GM19438 (cell line): ENCODE measurements at regions not wholly inside any gene's neighbourhood (a gene's known extent, or its start where the extent isn't known, plus 50 kb on each side); places are given as distances from the start of the nearest gene placed in this dataset.
"Not testable (repeated sequence)": the region's sequence is repeated elsewhere in the genome, so short reads cannot be mapped to it uniquely, and the experiment has no call there.

Experiments
- ATAC-seq: cut with Tn5 transposase; IDR thresholded peaks from one replicate; pipeline ENCODE4 v1.9.1; 2021; ENCODE audit warnings: low read depth; ENCODE audit not compliant: unreplicated experiment

DNA sequence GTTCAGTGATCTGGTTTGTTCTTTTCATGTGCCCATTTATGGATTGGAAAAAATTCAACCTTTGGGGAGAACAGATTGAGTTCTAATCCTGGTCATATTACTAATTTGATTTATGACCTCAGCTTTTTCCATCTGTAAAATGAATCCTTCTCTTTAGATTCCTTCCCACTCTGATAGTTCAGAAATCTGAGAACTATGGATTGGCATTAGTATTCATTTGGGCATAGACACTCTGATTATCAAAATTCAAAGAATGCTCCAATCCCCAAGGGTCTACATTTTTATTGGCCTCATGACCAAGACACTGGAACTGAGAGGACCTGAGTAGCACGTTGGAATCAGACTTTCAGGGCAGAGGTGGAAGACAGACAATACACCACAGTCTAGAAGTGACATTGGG lies 405.9 kb upstream of the PAPPA start:
- ATAC-seq: no peak

DNA sequence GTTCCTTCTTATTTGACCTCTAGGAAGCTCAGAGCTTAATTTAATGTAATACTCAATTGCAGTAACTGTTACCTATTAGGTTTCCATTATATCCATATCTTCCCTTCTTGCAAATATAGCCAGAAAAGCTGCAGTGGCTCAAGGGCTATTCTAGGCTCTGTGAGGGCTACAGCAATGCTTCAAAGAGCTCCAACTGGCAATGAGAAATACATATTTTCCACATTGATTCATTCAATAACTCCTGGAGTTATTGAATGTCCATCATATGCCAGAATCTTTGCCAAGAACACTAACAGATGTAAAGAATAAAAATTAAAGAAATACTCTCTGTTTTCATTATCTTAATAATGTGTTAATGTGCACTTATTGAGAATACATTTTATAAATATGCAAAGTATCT lies 396.9 kb upstream of the PAPPA start:
- no peak for ATAC-seq

DNA sequence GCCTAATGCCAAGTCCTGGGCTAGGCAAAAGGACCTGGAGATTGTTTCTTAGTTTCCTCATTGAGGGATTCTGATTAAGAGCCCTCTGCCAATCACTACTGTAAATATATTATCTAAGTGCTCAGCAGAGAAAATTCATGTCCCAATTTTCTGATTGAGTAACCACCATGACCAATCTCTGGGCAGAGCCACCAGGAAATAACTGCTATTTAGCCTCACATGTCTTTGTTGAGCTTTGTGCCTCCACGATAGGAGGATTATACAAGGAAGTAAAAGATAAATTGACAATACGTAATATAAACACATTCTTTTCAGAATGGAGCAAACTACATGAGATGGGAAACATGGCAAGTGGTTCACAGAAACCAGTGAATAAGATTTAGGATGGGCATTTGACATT lies 396.1 kb upstream of the PAPPA start:
- ATAC-seq: no peak

DNA sequence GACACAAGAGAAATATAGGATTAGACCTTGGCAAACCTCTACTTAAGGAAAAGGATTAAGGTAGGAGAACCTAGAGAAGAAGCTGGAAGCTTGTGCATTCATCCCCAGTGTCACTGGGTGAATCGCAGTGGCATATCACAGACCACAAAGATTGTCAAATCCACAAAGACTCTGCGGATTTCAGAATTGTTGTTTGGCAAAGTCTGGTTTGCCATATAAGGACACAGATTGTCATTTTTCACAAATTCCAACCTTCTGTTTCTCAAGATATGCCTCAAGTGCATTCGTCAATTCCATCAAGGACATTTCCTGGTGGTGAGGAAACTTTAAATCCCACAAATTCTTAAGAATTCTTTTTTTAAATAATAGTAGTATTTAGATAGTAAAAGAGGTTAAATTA lies 395.1 kb upstream of the PAPPA start:
- no peak for ATAC-seq

DNA sequence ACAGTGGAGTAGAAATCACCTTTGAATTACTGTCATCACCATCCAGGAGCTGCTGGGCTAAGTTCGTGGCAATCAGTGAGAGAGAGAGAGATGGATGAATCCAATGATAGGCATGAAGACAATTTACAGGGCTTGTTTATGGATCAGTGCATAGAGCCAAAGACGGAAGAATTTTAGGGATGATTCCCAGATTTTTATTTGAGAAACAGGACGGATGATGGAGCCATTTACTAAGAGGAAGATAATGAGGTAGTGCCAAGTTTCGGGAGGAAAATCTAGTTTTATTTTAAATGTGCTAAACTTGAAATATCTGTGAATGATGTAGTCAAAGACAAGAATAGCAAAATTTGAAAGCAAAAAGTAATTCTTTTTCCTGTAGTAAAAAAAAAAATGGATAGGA lies 394.2 kb upstream of the PAPPA start:
- ATAC-seq: no peak

DNA sequence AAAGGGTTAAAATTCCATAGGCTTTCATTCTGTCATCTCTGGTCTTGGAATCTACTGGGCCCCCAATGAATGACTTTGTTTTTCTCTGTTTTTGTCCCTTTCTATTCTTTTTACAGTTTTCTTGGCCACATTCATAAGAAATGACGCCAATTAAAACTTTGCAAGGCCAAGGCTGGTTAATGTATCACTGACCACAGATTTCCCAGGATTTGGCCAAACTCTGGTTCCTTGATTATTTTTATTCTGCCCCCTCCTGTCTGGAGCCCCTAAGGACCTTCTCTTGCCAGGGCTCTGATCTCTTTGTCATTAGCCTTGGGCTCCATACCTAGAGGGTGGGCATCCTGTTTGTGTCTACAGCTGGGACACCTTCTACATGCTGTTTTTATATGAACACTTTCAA lies 388.9 kb upstream of the PAPPA start:
- no peak for ATAC-seq

DNA sequence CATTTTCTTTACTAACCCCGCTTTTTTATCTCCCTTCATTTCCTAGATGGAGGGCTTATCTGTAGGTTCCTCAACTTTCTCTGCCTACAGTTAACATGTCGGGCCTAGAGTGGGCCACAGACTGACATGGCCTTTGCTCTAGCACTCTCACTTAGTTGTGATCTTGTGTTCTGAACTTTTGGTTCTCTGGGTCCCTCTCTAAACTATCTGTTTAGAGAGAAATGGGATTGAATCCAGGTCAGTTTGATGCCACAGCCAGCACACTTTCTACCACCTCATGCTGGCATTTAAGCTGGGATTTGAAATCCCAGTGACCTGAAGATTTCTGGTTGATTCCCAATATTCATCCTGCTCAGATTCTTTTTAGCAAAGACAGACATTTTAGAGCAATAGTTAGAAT lies 388.5 kb upstream of the PAPPA start:
- ATAC-seq: no peak

DNA sequence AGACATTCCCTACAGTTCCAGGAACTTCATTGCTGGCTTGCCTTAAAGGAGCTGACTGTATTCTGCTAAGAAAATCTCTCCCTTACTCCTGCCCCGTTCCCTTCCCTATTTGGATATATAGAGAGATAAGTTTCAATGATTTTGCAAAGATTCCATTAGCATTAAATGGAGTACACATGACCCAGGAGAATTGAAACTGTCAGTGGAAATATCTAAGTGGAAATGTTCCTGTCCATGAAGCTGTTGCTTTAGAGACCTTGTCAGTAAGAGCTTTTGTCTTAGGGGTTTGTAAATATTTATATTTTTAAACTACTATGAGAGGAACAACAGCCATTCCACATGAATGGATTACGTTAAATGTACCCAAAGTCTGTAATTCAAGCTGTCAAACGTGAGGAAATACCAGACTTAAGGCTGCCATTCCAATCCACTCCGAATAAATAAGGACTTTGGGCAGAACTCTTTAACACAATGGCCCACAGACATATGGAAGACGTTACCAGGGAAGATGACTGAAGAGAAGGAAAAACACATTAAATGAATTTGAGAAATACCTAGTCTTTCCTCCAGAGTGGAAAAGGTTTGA lies 387.1 kb upstream of the PAPPA start:
- ATAC-seq: no peak

DNA sequence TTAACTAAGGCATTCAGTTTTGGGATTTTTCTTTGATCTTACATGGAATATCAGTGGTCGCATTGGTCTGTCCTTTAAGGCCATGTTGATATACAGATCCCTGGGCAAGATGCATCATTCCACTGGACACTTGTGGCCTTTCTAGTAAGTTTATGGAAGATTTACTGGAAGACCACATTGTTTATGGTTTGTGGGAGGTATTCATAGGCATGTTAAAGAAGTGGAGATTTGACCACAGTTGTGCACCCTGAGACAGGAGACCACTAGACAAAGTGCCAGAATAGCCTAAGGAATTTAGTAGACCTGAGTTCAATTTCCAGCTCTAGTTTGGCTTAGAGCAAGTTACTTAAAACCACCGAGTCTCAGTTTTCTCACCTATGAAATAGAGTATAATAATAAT lies 383.1 kb upstream of the PAPPA start:
- ATAC-seq: no peak

DNA sequence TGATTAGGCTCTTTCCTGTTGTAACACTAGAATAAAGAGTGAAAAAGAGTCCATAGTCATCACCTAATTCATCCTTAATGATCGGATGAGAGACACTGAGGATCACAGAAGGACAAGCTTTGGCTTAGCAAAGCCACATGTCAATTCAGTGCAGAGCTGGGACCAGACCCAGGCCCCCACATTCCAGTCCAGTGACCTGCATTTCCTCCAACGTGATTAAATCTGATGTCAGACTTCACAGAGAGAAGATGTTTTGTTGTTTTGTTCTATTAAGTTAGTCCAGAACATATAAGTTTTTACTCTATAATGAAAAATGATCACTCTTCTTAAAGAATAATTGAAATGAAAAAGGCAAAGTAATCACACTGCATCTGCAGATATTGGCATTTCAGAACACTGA lies 377.9 kb upstream of the PAPPA start:
- no peak for ATAC-seq

DNA sequence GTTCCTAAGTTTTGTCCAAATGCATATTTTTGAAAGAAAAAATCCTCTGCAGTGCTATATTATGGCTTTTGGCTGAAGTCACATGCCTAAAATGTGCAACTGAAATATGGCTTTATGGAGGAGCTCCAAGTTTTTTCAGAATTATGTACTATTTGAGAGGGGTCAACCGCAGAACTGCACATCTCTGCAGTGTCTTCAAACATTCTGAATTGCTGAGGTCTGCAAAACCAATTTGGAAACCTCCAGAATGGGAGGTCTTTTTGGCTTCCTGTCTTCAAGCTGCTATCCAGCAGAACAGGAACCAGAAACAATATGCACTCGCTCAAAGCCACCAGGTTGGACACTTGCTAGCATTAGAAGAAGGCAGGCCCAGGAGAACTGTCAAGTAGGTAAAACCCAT lies 376.0 kb upstream of the PAPPA start:
- no peak for ATAC-seq

DNA sequence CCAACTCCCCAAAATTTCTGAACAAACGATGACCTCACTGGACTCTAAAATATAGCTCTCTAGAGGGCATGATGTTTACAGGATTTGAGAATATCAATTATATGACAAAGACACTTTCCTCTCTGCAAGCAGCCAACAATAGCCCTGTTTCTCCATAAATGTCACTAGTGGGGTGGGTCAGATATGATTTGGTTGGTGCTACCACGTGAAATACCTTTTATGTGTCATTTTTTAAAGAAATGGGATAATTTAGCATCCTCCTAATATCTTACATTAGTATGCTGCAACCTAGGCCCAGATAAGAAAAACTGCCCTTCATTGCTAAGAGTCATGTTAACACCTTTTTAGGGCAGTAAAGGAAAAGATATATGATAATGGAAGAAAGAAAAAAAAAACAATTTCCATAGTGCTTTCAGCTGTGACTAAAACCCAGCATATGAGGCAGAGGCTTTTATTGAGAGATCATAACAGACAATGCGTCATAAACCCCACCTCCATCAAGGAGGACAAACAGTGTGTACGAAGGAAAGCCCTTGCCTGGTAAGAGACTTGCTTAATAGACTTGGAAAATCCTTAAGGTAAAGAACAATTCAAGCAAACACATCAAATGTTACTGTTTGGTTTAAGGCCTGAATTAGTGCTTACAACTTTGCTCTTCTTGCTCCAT lies 372.4 kb upstream of the PAPPA start:
- no peak for ATAC-seq

DNA sequence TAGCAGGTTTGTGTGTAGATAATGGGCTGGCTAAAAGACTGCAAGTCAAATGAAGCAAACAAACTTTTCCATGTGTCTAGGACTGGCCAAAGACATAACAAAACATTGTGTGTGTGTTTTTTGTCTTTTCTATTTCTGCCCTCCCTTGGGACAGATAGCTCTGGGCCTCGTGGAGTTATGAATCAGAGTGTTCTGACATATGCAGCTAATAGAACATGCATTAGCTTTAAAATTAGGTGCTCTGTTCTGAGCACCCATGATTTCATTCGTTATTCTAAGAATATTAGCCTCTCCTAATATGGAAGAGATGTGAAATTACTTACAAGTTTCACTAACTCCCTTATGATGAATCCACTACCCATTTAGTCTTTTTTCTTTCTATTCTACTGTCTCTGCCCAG lies 367.3 kb upstream of the PAPPA start:
- no peak for ATAC-seq

DNA sequence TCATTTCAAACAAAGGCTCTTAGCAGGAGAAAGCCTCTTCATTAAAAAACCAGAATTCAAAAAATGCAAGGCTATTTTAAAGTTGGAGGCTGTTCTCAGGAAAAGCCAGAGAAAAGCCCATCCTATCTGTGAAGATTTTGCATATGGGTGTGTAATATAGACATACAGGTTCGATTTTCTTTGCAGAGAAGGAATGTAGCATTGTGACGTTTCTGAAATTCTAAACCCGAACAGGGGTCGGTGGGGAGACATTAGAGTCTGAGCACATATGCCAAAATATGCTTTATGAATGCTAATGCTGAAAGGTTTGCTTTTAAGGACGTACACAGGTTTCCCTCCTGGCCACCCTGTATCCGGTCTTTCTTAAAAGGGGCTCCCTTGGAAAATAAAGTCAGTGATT lies 363.1 kb upstream of the PAPPA start:
- no peak for ATAC-seq

DNA sequence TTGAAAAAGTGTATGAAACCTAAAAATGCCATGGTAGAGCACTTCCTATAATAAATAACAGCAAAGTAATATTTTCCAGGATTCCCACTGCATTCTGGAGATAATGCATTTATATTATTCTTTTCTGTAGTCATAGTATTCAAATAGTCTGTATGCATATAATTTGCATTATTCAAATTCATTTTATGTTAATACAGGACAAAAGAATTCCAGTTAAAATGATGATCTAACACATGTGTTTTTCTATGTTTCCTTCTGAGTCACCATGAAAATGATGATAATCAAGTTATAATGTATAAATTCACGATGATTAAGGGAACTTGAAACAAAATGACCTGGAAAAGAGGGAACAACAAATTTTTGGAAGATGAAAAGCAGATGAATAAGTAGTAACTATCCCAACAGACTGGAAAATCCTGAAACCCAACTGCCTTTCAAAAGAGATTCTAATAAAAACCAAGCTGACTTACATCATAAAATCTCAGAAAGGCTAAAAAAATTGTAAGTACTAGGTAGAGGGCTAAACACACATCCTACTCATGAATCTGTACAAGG lies 358.6 kb upstream of the PAPPA start:
- ATAC-seq: no peak

DNA sequence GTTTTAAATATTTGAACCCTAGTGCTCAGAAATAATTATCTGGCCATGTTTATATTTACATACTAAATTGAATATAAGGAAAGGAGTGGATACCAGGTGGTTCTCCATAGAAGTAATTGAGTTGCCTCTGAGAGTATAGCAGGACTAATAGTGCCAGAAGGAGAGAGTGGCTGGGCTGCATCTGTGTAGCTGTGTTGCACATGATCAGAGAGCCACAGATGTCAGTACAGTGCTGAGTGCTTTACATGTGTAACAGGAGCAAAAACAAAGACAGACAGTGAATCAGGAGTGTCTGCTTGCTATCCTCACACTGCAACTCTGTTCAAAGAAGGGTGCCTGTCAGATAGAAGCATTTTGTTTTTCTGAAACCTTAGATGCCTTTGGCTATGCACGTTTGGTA lies 353.9 kb upstream of the PAPPA start:
- ATAC-seq: no peak

DNA sequence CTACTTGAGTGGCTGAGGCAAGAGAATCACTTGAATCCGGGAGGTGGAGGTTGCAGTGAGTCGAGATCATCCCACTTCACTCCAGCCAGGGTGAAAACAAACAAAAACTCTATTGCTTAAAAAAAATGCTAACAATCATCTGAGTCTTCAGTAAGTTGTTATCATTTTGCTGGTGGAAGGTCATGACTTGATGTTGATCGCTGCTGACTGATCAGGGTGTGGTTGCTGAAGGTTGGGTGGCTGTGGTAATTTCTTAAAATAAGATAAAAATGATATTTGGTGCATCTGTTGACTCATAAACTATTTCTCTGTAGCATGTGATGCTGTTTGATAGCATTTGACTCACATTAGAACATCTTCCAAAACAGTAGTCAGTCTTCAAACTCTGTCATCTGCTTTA lies 349.4 kb upstream of the PAPPA start:
- ATAC-seq: no peak

DNA sequence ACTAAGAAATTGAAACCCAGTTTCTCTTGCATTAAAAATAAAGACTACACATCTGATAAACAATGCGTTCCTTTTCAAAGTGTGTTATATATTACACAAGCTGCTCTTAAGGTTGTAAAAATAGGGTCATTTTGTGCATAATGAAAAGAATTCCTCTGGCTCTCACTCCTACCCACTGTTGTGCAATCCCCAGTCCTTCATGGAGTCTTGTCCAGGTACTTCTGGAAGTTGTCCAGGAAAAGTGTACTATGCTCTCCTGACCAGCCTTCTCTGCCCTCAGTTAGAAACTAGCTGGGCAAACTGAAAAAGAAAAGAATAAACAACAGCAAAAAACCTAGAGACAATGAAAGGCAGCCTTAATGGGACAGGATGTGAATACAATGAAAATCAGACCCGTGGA lies 345.5 kb upstream of the PAPPA start:
- no peak for ATAC-seq

DNA sequence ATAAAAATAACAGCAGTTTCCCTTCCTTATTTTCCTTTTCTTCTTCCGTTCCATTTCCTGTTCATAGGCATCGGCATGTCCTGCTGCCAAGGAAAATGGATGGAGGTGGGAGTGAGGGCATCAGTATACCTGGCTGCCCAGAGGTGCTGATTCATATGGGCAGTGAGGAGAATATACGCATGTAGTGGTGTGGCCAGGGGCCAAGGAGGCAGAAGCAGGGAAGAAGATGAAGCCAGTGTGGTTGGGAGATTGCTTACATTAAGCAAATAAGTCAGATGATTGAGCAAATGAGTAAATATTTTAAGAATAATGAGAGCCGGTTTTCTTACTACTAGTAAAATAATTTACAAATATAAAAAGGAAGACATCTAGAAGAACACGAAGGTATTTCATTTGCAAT lies 344.9 kb upstream of the PAPPA start:
- ATAC-seq: no peak

DNA sequence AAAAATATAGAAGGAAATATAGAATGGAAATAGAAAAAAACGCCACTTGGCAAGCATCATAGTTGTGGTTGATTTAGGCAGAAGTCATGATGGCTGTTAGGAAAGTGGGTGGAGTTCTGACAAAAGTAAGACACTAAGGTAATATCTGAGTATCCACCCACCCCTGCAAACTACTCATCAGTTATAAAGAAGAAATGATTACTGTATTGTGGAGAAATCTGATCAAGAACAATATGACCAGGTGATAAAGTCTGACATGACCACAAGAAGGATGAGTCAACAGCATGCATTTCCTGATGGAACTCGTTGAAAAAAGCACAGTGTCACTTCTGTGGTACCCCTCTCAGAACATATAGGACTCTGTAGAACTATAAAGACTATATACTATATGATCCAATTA lies 343.4 kb upstream of the PAPPA start:
- ATAC-seq: no peak

DNA sequence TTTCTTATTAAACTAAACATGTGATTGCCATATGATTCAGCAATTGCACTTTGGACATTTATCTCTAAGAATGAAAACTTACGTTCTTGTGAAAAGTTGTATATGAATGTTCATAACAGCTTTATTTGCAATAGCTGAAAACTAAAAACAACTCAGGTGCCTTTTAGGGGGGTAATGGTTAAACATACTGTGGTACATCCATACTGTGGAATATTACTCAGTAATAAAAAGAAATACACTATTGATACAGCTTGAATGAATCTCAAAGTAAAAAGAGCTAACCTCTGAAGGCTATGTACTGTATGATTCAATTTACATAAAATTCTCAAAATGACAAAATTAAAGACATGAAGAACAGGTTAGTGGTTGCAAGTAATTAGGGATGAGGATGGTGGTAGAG lies 339.5 kb upstream of the PAPPA start:
- no peak for ATAC-seq

DNA sequence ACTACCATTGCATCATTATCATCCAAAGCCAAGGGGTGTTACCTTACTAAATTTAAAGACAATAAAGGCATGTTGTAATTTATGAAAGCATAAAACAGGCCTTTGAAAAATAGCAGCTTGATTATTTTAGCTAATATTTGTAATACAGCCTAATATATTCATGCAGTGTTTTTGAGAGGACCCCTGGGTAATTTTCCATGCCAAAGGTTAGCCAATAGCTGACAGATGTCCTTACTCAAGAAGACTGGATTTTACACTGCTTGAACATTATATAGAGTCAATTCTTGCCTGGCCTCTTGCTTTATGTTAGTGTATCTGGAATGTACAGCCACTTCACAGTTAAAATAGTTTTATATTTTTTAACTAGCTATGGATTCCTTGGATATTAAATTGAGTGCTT lies 337.8 kb upstream of the PAPPA start:
- ATAC-seq: no peak

DNA sequence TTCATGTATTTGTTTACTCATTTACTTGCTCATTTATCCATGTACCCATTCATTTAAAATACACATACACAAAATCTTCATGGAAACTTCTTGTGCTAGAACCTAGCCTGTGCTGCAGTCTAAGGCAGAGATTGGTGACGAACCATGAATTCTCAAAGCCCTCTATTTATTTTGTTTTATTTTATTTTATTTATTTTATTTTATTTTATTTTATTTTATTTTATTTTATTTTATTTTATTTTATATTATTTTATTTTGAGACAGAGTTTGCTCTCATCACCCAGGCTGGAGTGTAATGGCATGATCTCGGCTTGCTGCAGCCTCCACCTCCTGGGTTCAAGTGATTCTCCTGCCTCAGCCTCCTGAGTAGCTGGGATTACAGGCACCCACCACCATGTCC lies 334.9 kb upstream of the PAPPA start:
- ATAC-seq: not testable (repeated sequence)
